ENCODE measurements at regions not wholly inside any gene's neighbourhood (a gene's known extent, or its start where the extent isn't known, plus 50 kb on each side); places are given as distances from the start of the nearest gene placed in this dataset.
"Not testable (repeated sequence)": the region's sequence is repeated elsewhere in the genome, so short reads cannot be mapped to it uniquely, and the experiment has no call there.

DNA sequence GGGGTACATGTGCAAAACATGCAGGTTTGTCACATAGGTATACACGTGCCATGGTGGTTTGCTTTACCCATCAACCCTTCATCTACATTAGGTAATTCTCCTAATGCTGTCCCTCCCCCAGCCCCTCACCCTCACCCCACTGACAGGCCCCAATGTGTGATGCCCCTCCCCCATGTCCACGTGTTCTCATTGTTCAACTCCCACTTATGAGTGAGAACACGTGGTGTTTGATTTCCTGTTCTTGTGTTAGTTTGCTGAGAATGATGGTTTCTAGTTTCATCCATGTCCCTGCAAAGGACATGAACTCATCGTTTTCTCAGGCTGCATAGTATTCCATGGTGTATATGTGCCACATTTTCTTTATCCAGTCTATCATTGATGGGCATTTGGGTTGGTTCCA lies 232.9 kb upstream of the RASGRP1 start:
- not testable (repeated sequence) for DNase-seq (ENCODE audit: low read depth in 4 of 4, low spot score in 1 of 4)

GRCh38 chr15:38799202-38799601 lies 234.6 kb upstream of the RASGRP1 start:
- not testable (repeated sequence) for DNase-seq (ENCODE audit: low read depth in 4 of 4, low spot score in 1 of 4)

- no peak for DNase-seq (ENCODE audit: low read depth in 4 of 4, low spot score in 1 of 4)
These were observed 245.0 kb upstream of the RASGRP1 start for GRCh38 chr15:38809621-38810020.

GRCh38 chr15:38810686-38811085 lies 246.1 kb upstream of the RASGRP1 start:
- no peak for DNase-seq (ENCODE audit: low read depth in 4 of 4, low spot score in 1 of 4)

- not testable (repeated sequence) for DNase-seq (ENCODE audit: low read depth in 4 of 4, low spot score in 1 of 4)
These were observed 249.6 kb upstream of the RASGRP1 start for GRCh38 chr15:38814254-38814653.

DNA sequence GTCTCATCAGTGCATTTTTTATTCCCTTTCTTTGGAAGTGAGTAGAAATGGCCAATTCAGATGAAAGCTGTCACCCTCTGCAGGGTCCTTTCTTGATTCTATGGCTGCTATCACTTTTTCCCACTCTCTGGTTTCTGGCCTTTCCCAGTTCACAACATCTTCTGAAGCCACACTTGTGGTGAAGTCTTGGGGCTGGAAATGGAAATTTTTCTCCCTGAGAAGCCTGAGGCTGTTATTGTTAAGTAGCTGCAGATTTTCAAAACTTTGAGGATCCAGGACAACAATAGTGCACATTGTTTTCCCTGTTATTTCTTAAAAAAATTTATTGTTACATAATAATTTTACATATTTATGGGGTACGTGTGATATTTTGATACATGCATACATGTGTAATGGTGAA lies 250.3 kb upstream of the RASGRP1 start:
- DNase-seq (ENCODE audit: low read depth in 4 of 4, low spot score in 1 of 4), result no peak

DNA sequence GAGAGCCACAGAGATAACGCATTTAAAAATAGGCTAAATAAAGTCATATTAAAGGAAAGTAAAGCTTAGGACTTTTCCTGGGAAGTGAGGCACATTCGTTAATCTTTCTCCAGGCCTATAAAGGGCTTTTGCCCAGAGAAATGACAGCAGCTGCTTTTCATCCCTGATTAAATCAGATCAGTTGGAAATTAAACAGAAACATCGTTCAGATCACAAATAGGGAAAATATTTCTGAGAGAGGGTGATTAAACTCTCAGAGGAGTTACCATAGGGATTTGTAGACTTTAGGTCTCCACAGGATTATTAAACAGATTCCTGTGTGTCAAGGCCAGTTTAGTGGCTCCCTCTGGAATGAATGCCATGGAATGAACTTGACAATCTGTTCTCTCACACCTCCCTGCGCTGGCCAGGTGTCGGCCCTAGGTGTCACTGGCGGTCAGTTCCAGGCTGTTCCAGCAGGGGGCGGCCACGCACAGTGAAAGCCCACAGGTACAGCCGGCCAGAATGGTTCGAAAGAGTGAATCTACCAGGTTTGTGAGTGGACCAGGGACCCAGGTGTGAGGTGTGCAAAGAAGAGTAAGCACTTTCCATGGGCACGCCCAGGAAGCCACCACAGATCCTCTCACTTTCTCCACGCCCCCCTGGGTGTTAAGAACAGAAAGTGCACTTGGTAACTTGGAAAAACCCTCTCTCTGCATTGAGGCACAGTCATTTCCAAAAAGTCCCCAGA lies 253.0 kb upstream of the RASGRP1 start:
- DNase-seq (ENCODE audit: low read depth in 4 of 4, low spot score in 1 of 4), result peak; percentile 55 to 76 (median 68)

- no peak for DNase-seq (ENCODE audit: low read depth in 4 of 4, low spot score in 1 of 4)
These were observed 253.7 kb upstream of the RASGRP1 start for GRCh38 chr15:38818157-38818790.

- no peak for DNase-seq (ENCODE audit: low read depth in 4 of 4, low spot score in 1 of 4)
These were observed 254.9 kb upstream of the RASGRP1 start for GRCh38 chr15:38819387-38819950.

GRCh38 chr15:38823263-38823662 lies 258.6 kb upstream of the RASGRP1 start:
- no peak for DNase-seq (ENCODE audit: low read depth in 4 of 4, low spot score in 1 of 4)

DNA sequence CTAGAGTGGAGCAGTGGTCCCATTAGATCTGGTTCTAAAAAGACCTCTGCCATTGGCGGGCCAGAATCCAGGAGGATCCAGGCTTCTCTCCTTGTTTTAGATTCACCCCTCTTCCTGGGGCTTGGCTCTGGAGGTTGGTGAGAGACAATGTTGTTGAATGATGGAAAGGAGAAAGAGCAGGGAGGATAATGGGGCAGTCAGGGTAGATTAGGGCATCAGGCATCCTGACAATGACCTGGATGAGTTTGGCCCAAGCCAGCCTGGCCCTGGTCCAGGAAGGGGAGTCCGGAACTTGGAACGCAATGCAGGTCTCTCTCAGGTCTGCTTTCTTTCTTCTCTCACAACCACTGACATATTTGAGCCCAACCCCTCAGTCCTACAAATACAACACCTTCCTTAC lies 260.1 kb upstream of the RASGRP1 start:
- DNase-seq (ENCODE audit: low read depth in 4 of 4, low spot score in 1 of 4), result no peak

DNA sequence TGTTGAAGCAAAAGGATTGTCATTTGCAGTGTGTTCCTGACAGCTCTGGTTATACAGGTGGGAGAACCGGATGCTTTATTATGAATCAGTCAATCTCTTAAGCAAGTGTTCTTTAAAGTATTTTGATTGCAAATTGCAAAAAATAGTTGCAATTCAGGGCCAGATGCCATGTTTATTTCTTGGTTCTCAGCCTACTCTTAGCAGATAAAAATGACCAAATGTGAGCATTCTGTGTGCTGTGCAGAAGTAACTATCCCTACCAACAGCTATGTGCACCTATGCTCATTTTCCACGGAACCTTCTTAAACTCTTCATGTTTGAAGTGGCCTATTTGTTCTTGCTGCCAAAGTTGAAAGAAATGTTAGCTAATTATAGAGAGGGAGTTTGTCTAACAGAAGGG lies 262.3 kb upstream of the RASGRP1 start:
- DNase-seq (ENCODE audit: low read depth in 4 of 4, low spot score in 1 of 4), result no peak

- DNase-seq (ENCODE audit: low read depth in 4 of 4, low spot score in 1 of 4), result no peak
These were observed 263.5 kb upstream of the RASGRP1 start for GRCh38 chr15:38828031-38828532.

DNA sequence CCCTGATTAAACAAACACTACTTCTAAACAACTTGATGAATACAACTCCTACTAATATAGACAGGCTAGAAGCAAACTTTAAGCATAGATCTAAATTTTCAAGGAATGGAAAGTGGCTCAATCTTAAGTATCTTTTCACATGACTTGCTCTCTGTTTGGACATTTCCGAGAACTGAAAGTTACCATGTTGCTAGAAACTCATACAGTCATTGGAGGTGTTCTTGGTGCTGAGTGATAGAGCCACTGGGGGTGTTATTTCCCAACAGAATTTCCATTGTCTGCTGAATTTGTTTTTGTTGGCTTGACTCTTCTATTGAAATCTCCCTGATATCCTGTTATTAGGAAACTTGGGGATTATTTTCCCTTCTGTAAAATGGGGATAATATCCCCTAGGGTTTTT lies 264.5 kb upstream of the RASGRP1 start:
- DNase-seq (ENCODE audit: low read depth in 4 of 4, low spot score in 1 of 4), result no peak

- no peak for DNase-seq (ENCODE audit: low read depth in 4 of 4, low spot score in 1 of 4)
These were observed 277.6 kb upstream of the RASGRP1 start for GRCh38 chr15:38842226-38842625.

DNA sequence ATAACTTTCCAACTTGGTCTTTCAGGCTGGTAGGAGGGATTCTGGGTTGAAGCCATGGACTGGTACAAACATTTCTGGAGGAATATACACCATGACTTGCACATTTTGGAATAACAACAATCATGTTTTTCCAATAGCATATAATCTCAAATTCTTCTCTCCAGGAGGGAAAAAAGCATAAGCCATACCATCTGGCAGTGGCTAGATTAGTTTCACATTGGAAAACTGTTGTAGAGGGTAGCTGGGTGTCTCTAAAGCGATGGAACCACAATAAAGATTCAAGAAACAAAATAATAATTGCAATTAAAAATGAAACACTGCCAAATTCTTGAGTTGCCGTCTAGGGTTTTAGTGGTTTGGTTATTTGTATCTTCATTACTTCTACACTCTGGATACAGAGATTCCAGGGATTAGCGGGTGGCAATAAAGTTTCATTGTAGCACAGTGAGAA lies 278.5 kb upstream of the RASGRP1 start:
- DNase-seq (ENCODE audit: low read depth in 4 of 4, low spot score in 1 of 4), result no peak

DNA sequence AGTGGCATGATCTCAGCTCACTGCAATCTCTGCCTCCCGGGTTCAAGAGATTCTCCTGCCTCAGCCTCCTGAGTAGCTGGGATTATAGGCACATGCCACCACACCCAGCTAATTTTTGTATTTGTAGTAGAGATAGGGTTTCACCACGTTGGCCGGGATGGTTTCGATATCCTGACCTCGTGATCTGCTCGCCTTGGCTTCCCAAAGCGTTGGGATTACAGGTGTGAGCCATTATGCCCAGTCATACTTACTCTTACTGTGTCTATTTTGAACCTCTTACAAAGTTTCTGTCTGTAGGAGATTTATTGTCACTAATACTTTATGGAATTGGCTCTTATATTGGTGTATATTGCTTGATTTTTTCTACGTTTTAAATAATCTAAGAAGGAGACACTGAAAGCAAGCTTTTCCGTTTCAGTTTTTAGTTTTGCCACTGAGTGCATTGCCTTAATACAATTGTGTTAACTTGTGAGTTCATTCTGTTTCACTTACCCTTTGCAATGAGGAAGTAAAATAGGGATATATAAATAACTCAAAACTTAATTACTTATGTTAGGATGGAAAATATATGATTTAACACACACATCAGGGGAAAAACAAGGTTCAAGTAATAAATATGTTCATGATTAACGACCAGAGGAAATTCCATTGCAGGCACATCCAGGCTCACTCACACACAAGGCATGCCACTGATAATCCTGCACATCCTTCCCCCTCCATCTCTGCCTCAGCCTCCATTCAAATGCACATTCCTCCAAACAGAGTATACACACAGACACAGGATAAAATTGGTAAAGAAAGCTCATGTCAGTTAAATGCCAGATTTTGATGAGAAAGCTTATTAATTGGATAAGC lies 279.3 kb upstream of the RASGRP1 start:
- DNase-seq (ENCODE audit: low read depth in 4 of 4, low spot score in 1 of 4), result no peak

GRCh38 chr15:38844736-38845135 lies 280.1 kb upstream of the RASGRP1 start:
- no peak for DNase-seq (ENCODE audit: low read depth in 4 of 4, low spot score in 1 of 4)

DNA sequence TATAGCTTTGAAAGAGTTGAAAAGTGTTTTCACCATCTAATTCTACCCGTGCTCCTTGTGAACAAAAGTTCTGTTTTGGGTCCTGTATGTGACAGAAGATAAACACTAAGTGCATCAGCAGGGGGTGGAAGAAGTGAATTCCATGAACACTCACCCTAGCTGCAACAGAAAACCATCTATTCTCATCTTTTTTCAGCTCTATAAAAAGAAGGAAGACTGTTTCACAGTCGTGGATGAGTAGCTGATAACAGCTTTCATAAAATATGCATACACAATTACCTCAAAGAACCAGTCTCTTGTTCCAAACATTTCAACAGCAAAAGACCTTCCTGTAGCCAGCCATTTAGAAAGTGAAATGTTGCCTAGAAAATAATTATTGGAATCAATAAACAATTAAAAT lies 281.7 kb upstream of the RASGRP1 start:
- no peak for DNase-seq (ENCODE audit: low read depth in 4 of 4, low spot score in 1 of 4)

- DNase-seq (ENCODE audit: low read depth in 4 of 4, low spot score in 1 of 4), result no peak
These were observed 283.1 kb upstream of the RASGRP1 start for GRCh38 chr15:38847666-38848065.

- no peak for DNase-seq (ENCODE audit: low read depth in 4 of 4, low spot score in 1 of 4)
These were observed 284.4 kb upstream of the RASGRP1 start for GRCh38 chr15:38849046-38849445.

Measured in stimulated activated CD4-positive, alpha-beta T cell treated with anti-CD3 and anti-CD28 coated beads, Interleukin-1b, Interleukin-23, amount 100 ng/mL, for 24 hours (primary cell).